ENCODE measurements at regions not wholly inside any gene's neighbourhood (a gene's known extent, or its start where the extent isn't known, plus 50 kb on each side); places are given as distances from the start of the nearest gene placed in this dataset.

- TF ChIP-seq, protein P1, sequence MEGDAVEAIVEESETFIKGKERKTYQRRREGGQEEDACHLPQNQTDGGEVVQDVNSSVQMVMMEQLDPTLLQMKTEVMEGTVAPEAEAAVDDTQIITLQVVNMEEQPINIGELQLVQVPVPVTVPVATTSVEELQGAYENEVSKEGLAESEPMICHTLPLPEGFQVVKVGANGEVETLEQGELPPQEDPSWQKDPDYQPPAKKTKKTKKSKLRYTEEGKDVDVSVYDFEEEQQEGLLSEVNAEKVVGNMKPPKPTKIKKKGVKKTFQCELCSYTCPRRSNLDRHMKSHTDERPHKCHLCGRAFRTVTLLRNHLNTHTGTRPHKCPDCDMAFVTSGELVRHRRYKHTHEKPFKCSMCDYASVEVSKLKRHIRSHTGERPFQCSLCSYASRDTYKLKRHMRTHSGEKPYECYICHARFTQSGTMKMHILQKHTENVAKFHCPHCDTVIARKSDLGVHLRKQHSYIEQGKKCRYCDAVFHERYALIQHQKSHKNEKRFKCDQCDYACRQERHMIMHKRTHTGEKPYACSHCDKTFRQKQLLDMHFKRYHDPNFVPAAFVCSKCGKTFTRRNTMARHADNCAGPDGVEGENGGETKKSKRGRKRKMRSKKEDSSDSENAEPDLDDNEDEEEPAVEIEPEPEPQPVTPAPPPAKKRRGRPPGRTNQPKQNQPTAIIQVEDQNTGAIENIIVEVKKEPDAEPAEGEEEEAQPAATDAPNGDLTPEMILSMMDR (IDR thresholded peaks at IDR 0.05; ENCODE audit: poor library complexity), result no peak
- TF ChIP-seq EZH2 (IDR thresholded peaks at IDR 0.05; ENCODE audit: borderline replicate concordance), result no peak
These were observed 991.1 kb downstream of the KCNT2 start for GRCh38 chr1:195617106-195617505.
